HG02759 (cell line): ENCODE measurements at regions not wholly inside any gene's neighbourhood (a gene's known extent, or its start where the extent isn't known, plus 50 kb on each side); places are given as distances from the start of the nearest gene placed in this dataset.

Experiments
- ATAC-seq: cut with Tn5 transposase; IDR thresholded peaks from one replicate; pipeline ENCODE4 v1.9.1; 2021; ENCODE audit warnings: mild to moderate bottlenecking, moderate library complexity; ENCODE audit not compliant: unreplicated experiment

GRCh38 chr10:111967116-111967515 lies 216.4 kb downstream of the GPAM start:
- ATAC-seq, result no peak

- no peak for ATAC-seq
Measured at GRCh38 chr10:111967547-111967946, 216.0 kb downstream of the GPAM start.

GRCh38 chr10:111968647-111969046 lies 214.9 kb downstream of the GPAM start:
- ATAC-seq, result no peak

- no peak for ATAC-seq
Measured at GRCh38 chr10:111970111-111970510, 213.5 kb downstream of the GPAM start.

GRCh38 chr10:111972109-111972508 lies 211.5 kb downstream of the GPAM start:
- no peak for ATAC-seq

GRCh38 chr10:111973306-111973705 lies 210.3 kb downstream of the GPAM start:
- no peak for ATAC-seq

- no peak for ATAC-seq
Measured at GRCh38 chr10:111973826-111974225, 209.7 kb downstream of the GPAM start.

- no peak for ATAC-seq
Measured at GRCh38 chr10:111974325-111974724, 209.2 kb downstream of the GPAM start.

- no peak for ATAC-seq
Measured at GRCh38 chr10:111976557-111976956, 207.0 kb downstream of the GPAM start.

GRCh38 chr10:111984057-111984456 lies 199.5 kb downstream of the GPAM start:
- no peak for ATAC-seq

GRCh38 chr10:111986079-111986478 lies 197.5 kb downstream of the GPAM start:
- ATAC-seq, result no peak

- no peak for ATAC-seq
Measured at GRCh38 chr10:111988646-111989045, 194.9 kb downstream of the GPAM start.

GRCh38 chr10:111989136-111989911 lies 194.2 kb downstream of the GPAM start:
- ATAC-seq, result no peak

GRCh38 chr10:111990734-111991133 lies 192.8 kb downstream of the GPAM start:
- no peak for ATAC-seq

- no peak for ATAC-seq
Measured at GRCh38 chr10:111993321-111993720, 190.2 kb downstream of the GPAM start.

GRCh38 chr10:111993872-111994426 lies 189.6 kb downstream of the GPAM start:
- ATAC-seq, result no peak

GRCh38 chr10:111996103-111996502 lies 187.5 kb downstream of the GPAM start:
- ATAC-seq, result peak; percentile 98

GRCh38 chr10:111998728-111999127 lies 184.8 kb downstream of the GPAM start:
- ATAC-seq, result no peak

- ATAC-seq, result no peak
Measured at GRCh38 chr10:111999205-111999914, 184.2 kb downstream of the GPAM start.

- ATAC-seq, result no peak
Measured at GRCh38 chr10:111999915-112000302, 183.7 kb downstream of the GPAM start.

GRCh38 chr10:112000466-112000865 lies 183.1 kb downstream of the GPAM start:
- no peak for ATAC-seq

GRCh38 chr10:112002206-112002605 lies 181.4 kb downstream of the GPAM start:
- no peak for ATAC-seq
